Colonic mucosa (tissue), 4 donors: ENCODE measurements at regions not wholly inside any gene's neighbourhood (a gene's known extent, or its start where the extent isn't known, plus 50 kb on each side); places are given as distances from the start of the nearest gene placed in this dataset.

Source experiments
- DNase-seq: peaks from one replicate; pipeline ENCODE4 v3.0.0-alpha.2; 2020
- H3K27ac ChIP-seq: fragments of 200-600 bp; one replicate; pipeline ENCODE4 v1.8.0; 2021
- H3K27me3 ChIP-seq: fragments of 200-600 bp; one replicate; pipeline ENCODE4 v1.8.0; 2021
- H3K36me3 ChIP-seq: fragments of 200-600 bp; one replicate; pipeline ENCODE4 v1.8.0; 2021
- H3K4me1 ChIP-seq: fragments of 200-600 bp; one replicate; pipeline ENCODE4 v1.8.0; 2021; ENCODE audit warnings: mild to moderate bottlenecking
- H3K4me3 ChIP-seq: fragments of 200-600 bp; one replicate; pipeline ENCODE4 v1.8.0; 2021
- H3K9ac ChIP-seq, 2 donors: one replicate each; pipeline ENCODE4 v1.7.0; 2013; ENCODE audit warnings: control low read depth in 2 of 2, low read depth in 2 of 2, low read length in 2 of 2
- H3K9me3 ChIP-seq: fragments of 200-600 bp; one replicate; pipeline ENCODE4 v1.8.0; 2021
- intact Hi-C: fragments of 100-400 bp; cut with DNase I; formaldehyde crosslinking; loops from one replicate; pipeline ENCODE4 v1.14.1; 2022
- TF ChIP-seq, protein P1 (sequence below): fragments of 200-600 bp; IDR thresholded peaks from one replicate; pipeline ENCODE4 v1.8.0; 2022; ENCODE audit warnings: antibody characterized with exemption, mild to moderate bottlenecking
- donor health status: healthy.
- donor health status: DM: no; HTN: no; CAD: no.
- donor health status: DM: no; HTN: no; CAD: no.

DNA sequence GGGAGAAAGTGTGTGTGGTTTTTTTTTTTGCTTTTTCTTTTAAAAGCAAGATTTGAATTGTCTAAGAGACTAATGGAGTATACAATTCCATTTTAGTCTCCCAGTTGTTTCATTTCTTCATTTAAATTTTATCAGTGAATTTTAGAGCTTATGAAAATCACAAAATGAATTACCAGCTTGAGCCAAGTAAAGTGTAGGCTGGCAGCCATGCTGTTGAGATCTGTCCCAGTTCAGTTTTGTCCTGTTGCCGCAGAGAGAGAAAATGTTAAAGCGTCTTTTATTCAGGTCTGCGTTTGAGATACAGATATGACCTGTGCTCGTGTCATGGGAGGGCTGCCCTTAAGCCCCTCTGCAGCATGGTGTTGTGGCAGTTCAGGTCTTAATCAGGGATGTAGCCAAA, 256.5 kb downstream of the IPO8 start:
- Histone ChIP-seq H3K27ac (no peak overlapping the region), H3K4me3 (no peak overlapping the region), H3K36me3 (no peaks in the 10 kb centered on the region), H3K9me3 (no peaks in the 10 kb centered on the region), H3K27me3 (no peaks in the 10 kb centered on the region), H3K4me1 (no peaks in the 10 kb centered on the region), H3K9ac (no peak overlapping the region)
- TF ChIP-seq, protein P1, sequence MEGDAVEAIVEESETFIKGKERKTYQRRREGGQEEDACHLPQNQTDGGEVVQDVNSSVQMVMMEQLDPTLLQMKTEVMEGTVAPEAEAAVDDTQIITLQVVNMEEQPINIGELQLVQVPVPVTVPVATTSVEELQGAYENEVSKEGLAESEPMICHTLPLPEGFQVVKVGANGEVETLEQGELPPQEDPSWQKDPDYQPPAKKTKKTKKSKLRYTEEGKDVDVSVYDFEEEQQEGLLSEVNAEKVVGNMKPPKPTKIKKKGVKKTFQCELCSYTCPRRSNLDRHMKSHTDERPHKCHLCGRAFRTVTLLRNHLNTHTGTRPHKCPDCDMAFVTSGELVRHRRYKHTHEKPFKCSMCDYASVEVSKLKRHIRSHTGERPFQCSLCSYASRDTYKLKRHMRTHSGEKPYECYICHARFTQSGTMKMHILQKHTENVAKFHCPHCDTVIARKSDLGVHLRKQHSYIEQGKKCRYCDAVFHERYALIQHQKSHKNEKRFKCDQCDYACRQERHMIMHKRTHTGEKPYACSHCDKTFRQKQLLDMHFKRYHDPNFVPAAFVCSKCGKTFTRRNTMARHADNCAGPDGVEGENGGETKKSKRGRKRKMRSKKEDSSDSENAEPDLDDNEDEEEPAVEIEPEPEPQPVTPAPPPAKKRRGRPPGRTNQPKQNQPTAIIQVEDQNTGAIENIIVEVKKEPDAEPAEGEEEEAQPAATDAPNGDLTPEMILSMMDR, result no peak
- DNase-seq, result no peak
- intact Hi-C loops, result no loop called here

DNA sequence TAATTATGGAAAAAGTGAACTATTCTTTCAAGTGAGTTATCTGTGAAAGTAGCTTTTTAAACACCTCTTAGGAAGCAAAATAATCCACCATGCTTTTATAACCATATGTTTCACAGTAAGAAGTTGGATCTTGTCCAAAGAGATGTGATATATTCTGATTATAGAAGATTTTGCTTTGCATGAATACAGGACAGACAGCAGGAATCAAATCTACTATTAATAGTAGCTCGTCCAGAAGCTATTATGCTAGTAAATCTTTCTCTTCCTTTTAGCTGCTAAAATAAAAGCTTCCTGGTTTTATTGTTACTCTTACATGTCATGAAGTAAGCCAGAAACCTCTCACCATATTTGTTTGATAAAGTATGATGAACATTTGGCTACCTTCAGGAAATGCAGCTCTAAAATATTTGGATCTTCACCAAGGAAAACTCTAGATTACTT, 257.0 kb downstream of the IPO8 start:
- Histone ChIP-seq H3K9ac (no peak overlapping the region), H3K9me3 (no peaks in the 10 kb centered on the region), H3K4me3 (no peak overlapping the region), H3K36me3 (no peaks in the 10 kb centered on the region), H3K27me3 (no peaks in the 10 kb centered on the region), H3K27ac (no peak overlapping the region), H3K4me1 (no peaks in the 10 kb centered on the region)
- TF ChIP-seq, protein P1, result no peak
- intact Hi-C loops, result no loop called here
- no peak for DNase-seq

DNA sequence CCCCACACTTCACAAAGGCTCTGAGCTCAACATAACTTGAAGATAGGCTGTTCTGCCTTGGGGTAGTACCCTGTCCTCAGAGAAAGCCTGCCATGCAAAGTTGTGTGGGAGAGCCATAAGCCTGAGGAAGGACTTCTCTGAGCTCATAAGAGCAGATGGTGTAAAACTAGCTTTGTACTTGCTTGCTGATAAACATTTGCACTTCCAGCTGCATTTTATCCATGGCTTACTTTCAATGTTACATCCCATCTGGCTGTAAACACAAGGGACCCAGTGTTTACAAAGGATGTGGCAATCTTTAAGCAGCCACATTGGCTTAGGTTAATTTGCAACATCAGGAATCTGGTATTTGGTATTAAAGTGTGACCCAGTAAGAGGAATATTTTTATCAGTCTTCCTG, 258.1 kb downstream of the IPO8 start:
- Histone ChIP-seq H3K36me3 (no peaks in the 10 kb centered on the region), H3K9ac (peak overlapping the region in 1 of 2 donors; percentile 12), H3K27me3 (no peaks in the 10 kb centered on the region), H3K27ac (no peak overlapping the region), H3K9me3 (no peaks in the 10 kb centered on the region), H3K4me1 (no peaks in the 10 kb centered on the region), H3K4me3 (no peak overlapping the region)
- DNase-seq, result no peak
- TF ChIP-seq, protein P1, result no peak
- intact Hi-C loops, result no loop called here

DNA sequence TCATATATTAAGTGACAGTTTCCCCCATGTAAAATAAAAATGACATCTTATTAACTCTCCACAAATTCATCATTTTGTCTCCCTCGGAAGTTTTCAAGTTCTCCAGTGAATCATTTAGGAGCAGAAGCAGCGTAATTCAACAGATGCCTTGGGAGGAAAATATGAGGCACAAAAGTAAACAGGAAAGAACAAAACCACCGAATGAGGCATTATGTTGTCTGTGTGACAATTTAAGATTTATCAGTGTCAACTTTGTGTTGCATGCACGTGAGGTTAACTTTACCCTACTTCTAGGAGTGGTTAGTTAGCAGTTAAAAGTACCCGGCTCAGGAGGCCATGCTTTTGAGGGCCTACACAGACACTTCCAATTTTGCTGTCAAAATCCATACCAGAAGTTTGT, 258.6 kb downstream of the IPO8 start:
- Histone ChIP-seq H3K9ac (no peak overlapping the region), H3K4me3 (no peak overlapping the region), H3K36me3 (no peaks in the 10 kb centered on the region), H3K9me3 (no peaks in the 10 kb centered on the region), H3K27me3 (no peaks in the 10 kb centered on the region), H3K4me1 (no peaks in the 10 kb centered on the region), H3K27ac (no peak overlapping the region)
- DNase-seq, result no peak
- intact Hi-C loops, result no loop called here
- TF ChIP-seq, protein P1, result no peak

DNA sequence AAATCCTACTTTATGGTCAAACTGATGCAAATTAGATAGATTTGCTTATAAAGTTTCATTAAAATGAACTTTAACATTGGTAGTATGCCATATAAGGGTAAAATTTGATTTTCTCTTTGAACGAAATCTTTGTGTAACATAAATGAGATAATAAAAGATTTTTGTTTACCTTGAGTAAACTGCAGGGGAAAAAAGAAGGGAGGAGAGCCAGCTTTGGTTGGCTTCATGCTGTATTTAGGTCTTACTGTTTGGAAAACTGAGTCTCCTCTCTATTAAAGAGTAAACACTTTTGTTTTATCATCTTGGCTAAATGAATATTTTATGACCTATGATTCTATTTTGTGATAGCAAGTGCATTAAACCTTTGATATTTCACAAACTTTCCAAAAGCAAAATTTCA, 267.6 kb downstream of the IPO8 start:
- TF ChIP-seq, protein P1, result no peak
- intact Hi-C loops, result no loop called here
- Histone ChIP-seq H3K4me1 (no peaks in the 10 kb centered on the region), H3K9me3 (no peaks in the 10 kb centered on the region), H3K27me3 (no peaks in the 10 kb centered on the region), H3K27ac (no peak overlapping the region), H3K9ac (no peak overlapping the region), H3K36me3 (no peaks in the 10 kb centered on the region), H3K4me3 (no peak overlapping the region)
- no peak for DNase-seq

DNA sequence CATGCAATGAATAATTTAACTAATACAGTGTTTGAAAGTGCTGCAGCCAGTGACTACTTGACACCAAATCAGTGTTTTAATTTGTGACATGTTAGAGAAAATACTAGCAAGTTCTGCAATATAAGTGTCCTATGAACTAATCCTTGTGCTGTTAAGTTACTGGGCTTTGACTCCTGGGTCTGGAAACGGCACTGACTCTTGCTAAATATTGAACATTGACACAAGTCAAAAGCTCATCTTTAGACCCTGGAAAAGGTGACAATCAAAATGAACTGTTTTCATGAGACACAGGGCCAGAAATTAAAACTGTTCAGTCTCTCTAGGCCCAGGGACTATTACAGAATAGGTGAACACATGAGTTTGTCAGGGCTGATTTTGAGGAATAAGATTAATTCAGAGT, 268.1 kb downstream of the IPO8 start:
- H3K4me1 ChIP-seq, result no peaks in the 10 kb centered on the region
- H3K27ac ChIP-seq, result no peak overlapping the region
- no peaks in the 10 kb centered on the region for H3K27me3 ChIP-seq
- DNase-seq, result no peak
- no peak overlapping the region for H3K9ac ChIP-seq
- no peaks in the 10 kb centered on the region for H3K36me3 ChIP-seq
- no peak overlapping the region for H3K4me3 ChIP-seq
- H3K9me3 ChIP-seq, result no peaks in the 10 kb centered on the region
- TF ChIP-seq, protein P1, result no peak
- intact Hi-C loops, result no loop called here
